ENCODE measurements at regions not wholly inside any gene's neighbourhood (a gene's known extent, or its start where the extent isn't known, plus 50 kb on each side); places are given as distances from the start of the nearest gene placed in this dataset.

DNA sequence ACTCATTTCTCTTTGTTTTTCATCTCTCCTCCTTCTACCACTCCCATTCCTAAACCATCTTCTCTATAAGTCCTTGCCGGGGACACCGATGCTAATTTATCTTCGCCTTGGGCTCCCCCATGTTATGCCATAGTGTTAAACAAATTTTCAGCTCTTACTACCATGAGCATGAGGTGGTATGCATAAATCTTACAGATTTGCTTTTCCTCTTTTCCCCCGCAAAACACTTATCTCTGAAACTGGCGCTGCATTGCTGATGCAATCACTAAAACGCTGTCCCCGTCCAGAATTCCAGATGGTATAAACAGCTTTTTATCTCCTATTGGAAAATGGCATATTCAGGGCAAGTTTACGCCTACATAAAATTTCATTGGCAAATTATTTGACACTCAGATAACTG lies 673.6 kb upstream of the CDH8 start:
- in situ Hi-C loops (cut with MboI) (no loop called here), intact Hi-C loops (cut with micrococcal nuclease; ENCODE audit: unreplicated experiment) (no loop called here)
- Histone ChIP-seq H3K27ac (ENCODE audit: control insufficient read depth, insufficient read depth) (no peak overlapping the region), H3K79me2 (ENCODE audit: control insufficient read depth, insufficient read depth, low read length) (no peaks in the 10 kb centered on the region), H3K9ac (ENCODE audit: control insufficient read depth, insufficient read depth, low read length) (no peak overlapping the region), H3K27me3 (replicated peaks in 1 of 2; ENCODE audit: control insufficient read depth in 2 of 2, insufficient read depth in 2 of 2, low read length in 1 of 2) (no peaks in the 10 kb centered on the region), H4K20me1 (ENCODE audit: control insufficient read depth, insufficient read depth) (no peaks in the 10 kb centered on the region), H2AFZ (ENCODE audit: control insufficient read depth, low read depth, low read length) (no peak overlapping the region), H3K4me1 (ENCODE audit: control insufficient read depth, insufficient read depth, low read length) (no peaks in the 10 kb centered on the region), H3K4me3 (no peak overlapping the region), H3K36me3 (ENCODE audit: control insufficient read depth in 2 of 2, insufficient read depth in 2 of 2, low read length in 1 of 2) (no peaks in the 10 kb centered on the region), H3K4me2 (ENCODE audit: control insufficient read depth, insufficient read depth) (no peak overlapping the region), H3K9me3 (replicated peaks; ENCODE audit: control insufficient read depth, insufficient read depth, low read length) (no peaks in the 10 kb centered on the region)
- ATAC-seq (no peak), FAIRE-seq (no peak), DNase-seq (ENCODE audit: low read depth, low spot score) (no peak)
- RAD21 ChIA-PET (ENCODE audit: unreplicated experiment), result no interaction called here
- SMC1A ChIA-PET (ENCODE audit: uncharacterized antibody, unreplicated experiment), result no interaction called here
- CTCF ChIA-PET, result interaction anchor here (0.7 kb wide), 1 partner anchor 20 kb away, joined by 3 read pairs; no protein-coding TSS in a partner anchor
- POLR2A ChIA-PET, result no interaction called here
- no TSS peak for BruUV-seq (replicated peaks)
- 71% methylated on average over 8 of the region's 8 CpGs for WGBS (ENCODE audit: insufficient coverage, insufficient replicate concordance, low lambda C conversion rate, missing lambda C conversion rate)
- no peak for TF ChIP-seq NFXL1 (IDR thresholded peaks at IDR 0.05; ENCODE audit: borderline replicate concordance)
- TF ChIP-seq, protein P1, sequence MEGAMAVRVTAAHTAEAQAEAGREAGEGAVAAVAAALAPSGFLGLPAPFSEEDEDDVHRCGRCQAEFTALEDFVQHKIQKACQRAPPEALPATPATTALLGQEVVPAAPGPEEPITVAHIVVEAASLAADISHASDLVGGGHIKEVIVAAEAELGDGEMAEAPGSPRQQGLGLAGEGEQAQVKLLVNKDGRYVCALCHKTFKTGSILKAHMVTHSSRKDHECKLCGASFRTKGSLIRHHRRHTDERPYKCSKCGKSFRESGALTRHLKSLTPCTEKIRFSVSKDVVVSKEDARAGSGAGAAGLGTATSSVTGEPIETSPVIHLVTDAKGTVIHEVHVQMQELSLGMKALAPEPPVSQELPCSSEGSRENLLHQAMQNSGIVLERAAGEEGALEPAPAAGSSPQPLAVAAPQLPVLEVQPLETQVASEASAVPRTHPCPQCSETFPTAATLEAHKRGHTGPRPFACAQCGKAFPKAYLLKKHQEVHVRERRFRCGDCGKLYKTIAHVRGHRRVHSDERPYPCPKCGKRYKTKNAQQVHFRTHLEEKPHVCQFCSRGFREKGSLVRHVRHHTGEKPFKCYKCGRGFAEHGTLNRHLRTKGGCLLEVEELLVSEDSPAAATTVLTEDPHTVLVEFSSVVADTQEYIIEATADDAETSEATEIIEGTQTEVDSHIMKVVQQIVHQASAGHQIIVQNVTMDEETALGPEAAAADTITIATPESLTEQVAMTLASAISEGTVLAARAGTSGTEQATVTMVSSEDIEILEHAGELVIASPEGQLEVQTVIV (IDR thresholded peaks at IDR 0.05; ENCODE audit: borderline replicate concordance, partially characterized antibody), result no peak
- no peak for TF ChIP-seq CEBPB (IDR thresholded peaks at IDR 0.05; ENCODE audit: borderline replicate concordance in 1 of 2, low read depth in 2 of 2, low read length in 2 of 2)
- TF ChIP-seq, protein P2, sequence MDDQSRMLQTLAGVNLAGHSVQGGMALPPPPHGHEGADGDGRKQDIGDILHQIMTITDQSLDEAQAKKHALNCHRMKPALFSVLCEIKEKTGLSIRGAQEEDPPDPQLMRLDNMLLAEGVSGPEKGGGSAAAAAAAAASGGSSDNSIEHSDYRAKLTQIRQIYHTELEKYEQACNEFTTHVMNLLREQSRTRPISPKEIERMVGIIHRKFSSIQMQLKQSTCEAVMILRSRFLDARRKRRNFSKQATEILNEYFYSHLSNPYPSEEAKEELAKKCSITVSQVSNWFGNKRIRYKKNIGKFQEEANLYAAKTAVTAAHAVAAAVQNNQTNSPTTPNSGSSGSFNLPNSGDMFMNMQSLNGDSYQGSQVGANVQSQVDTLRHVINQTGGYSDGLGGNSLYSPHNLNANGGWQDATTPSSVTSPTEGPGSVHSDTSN (IDR thresholded peaks at IDR 0.05; ENCODE audit: insufficient replicate concordance, low read depth, low read length), result no peak
- no peak for TF ChIP-seq MYC (IDR thresholded peaks at IDR 0.05; ENCODE audit: insufficient read depth, insufficient read length, insufficient replicate concordance, low read length, severe bottlenecking)
- no peak for TF ChIP-seq ESRRA (IDR thresholded peaks at IDR 0.05; ENCODE audit: low read length)
